ENCODE measurements at regions not wholly inside any gene's neighbourhood (a gene's known extent, or its start where the extent isn't known, plus 50 kb on each side); places are given as distances from the start of the nearest gene placed in this dataset.

- Histone ChIP-seq H2AFZ (ENCODE audit: low read length) (no peak overlapping the region), H3K9ac (ENCODE audit: low read length) (no peak overlapping the region), H3K79me2 (ENCODE audit: low read length) (no peaks in the 10 kb centered on the region), H3K36me3 (ENCODE audit: low read depth, low read length) (no peaks in the 10 kb centered on the region), H3K4me2 (ENCODE audit: low read length) (no peak overlapping the region), H3K4me1 (ENCODE audit: insufficient read depth, low read length) (peaks cover 21% of the 10 kb centered on the region), H3K9me3 (ENCODE audit: low read length) (no peaks in the 10 kb centered on the region), H4K20me1 (ENCODE audit: low read length) (no peaks in the 10 kb centered on the region), H3K27me3 (ENCODE audit: low read length) (no peaks in the 10 kb centered on the region), H3F3A (ENCODE audit: low read length, unreplicated experiment) (no peaks in the 10 kb centered on the region), H3K4me3 (ENCODE audit: low read length) (no peak overlapping the region), H3K27ac (ENCODE audit: low read length) (no peak overlapping the region), H3K9me2 (replicated peaks; ENCODE audit: low read length) (no peaks in the 10 kb centered on the region)
- intact Hi-C loops (cut with micrococcal nuclease): no loop called here
- BruUV-seq (replicated peaks): no TSS peak
- POLR2A ChIA-PET (ENCODE audit: unreplicated experiment): no interaction called here
- no peak for TF ChIP-seq EZH2phosphoT487 (IDR thresholded peaks at IDR 0.05; ENCODE audit: borderline replicate concordance, low read length)
- no peak for TF ChIP-seq EZH2 (IDR thresholded peaks at IDR 0.05; ENCODE audit: low read length, unreplicated experiment)
- no peak for TF ChIP-seq CTCF (conservative IDR thresholded peaks at IDR 0.05; ENCODE audit: low read depth, low read length)
- DNase-seq (no peak), ATAC-seq (no peak)
- CTCF ChIA-PET: no interaction called here
These were observed 65.5 kb upstream of the HOPX start for GRCh38 chr4:56746639-56747038.

- Histone ChIP-seq H3K4me2 (ENCODE audit: low read length) (no peak overlapping the region), H3K36me3 (ENCODE audit: low read depth, low read length) (no peaks in the 10 kb centered on the region), H3K27ac (ENCODE audit: low read length) (no peak overlapping the region), H3F3A (ENCODE audit: low read length, unreplicated experiment) (no peaks in the 10 kb centered on the region), H3K27me3 (ENCODE audit: low read length) (no peaks in the 10 kb centered on the region), H3K9me2 (replicated peaks; ENCODE audit: low read length) (no peaks in the 10 kb centered on the region), H2AFZ (ENCODE audit: low read length) (no peak overlapping the region), H3K9me3 (ENCODE audit: low read length) (no peaks in the 10 kb centered on the region), H3K4me3 (ENCODE audit: low read length) (no peak overlapping the region), H3K4me1 (ENCODE audit: insufficient read depth, low read length) (peaks cover 21% of the 10 kb centered on the region), H3K9ac (ENCODE audit: low read length) (no peak overlapping the region), H4K20me1 (ENCODE audit: low read length) (no peaks in the 10 kb centered on the region), H3K79me2 (ENCODE audit: low read length) (no peaks in the 10 kb centered on the region)
- ChIA-PET CTCF (no interaction called here), POLR2A (ENCODE audit: unreplicated experiment) (no interaction called here)
- ATAC-seq (no peak), DNase-seq (no peak)
- TF ChIP-seq CTCF (conservative IDR thresholded peaks at IDR 0.05; ENCODE audit: low read depth, low read length) (no peak), EZH2 (IDR thresholded peaks at IDR 0.05; ENCODE audit: low read length, unreplicated experiment) (no peak), EZH2phosphoT487 (IDR thresholded peaks at IDR 0.05; ENCODE audit: borderline replicate concordance, low read length) (no peak)
- no TSS peak for BruUV-seq (replicated peaks)
- intact Hi-C loops (cut with micrococcal nuclease): no loop called here
These were observed 63.9 kb upstream of the HOPX start for GRCh38 chr4:56745042-56745441.

GRCh38 chr4:56744030-56744429 is 62.9 kb upstream of the HOPX start:
- H3K27me3 ChIP-seq (ENCODE audit: low read length): no peaks in the 10 kb centered on the region
- H3K9ac ChIP-seq (ENCODE audit: low read length): no peak overlapping the region
- no peak overlapping the region for H2AFZ ChIP-seq (ENCODE audit: low read length)
- TF ChIP-seq EZH2 (IDR thresholded peaks at IDR 0.05; ENCODE audit: low read length, unreplicated experiment): no peak
- no peak for TF ChIP-seq CTCF (conservative IDR thresholded peaks at IDR 0.05; ENCODE audit: low read depth, low read length)
- no peak for TF ChIP-seq EZH2phosphoT487 (IDR thresholded peaks at IDR 0.05; ENCODE audit: borderline replicate concordance, low read length)
- BruUV-seq (replicated peaks): no TSS peak
- POLR2A ChIA-PET (ENCODE audit: unreplicated experiment): interaction anchor here (0.5 kb wide), 1 partner anchor 164 kb away, joined by 3 read pairs; the partner anchor contains the start of gene REST
- peaks cover 21% of the 10 kb centered on the region for H3K4me1 ChIP-seq (ENCODE audit: insufficient read depth, low read length)
- H3K9me2 ChIP-seq (replicated peaks; ENCODE audit: low read length): no peaks in the 10 kb centered on the region
- CTCF ChIA-PET: interaction anchor here (1.1 kb wide), 1 partner anchor 93 kb away, joined by 3 read pairs; no protein-coding TSS in a partner anchor
- H3K79me2 ChIP-seq (ENCODE audit: low read length): no peaks in the 10 kb centered on the region
- H3K36me3 ChIP-seq (ENCODE audit: low read depth, low read length): no peaks in the 10 kb centered on the region
- no peaks in the 10 kb centered on the region for H4K20me1 ChIP-seq (ENCODE audit: low read length)
- H3K27ac ChIP-seq (ENCODE audit: low read length): no peak overlapping the region
- no peaks in the 10 kb centered on the region for H3K9me3 ChIP-seq (ENCODE audit: low read length)
- DNase-seq (no peak), ATAC-seq (peak; percentile 5; the same call in 1 of the 2 replicates)
- no peaks in the 10 kb centered on the region for H3F3A ChIP-seq (ENCODE audit: low read length, unreplicated experiment)
- H3K4me2 ChIP-seq (ENCODE audit: low read length): no peak overlapping the region
- H3K4me3 ChIP-seq (ENCODE audit: low read length): no peak overlapping the region
- intact Hi-C loops (cut with micrococcal nuclease): no loop called here

Data from PC-3 (cell line).